Naive thymus-derived CD8-positive, alpha-beta T cell (primary cell): ENCODE measurements at regions not wholly inside any gene's neighbourhood (a gene's known extent, or its start where the extent isn't known, plus 50 kb on each side); places are given as distances from the start of the nearest gene placed in this dataset.
"Not testable (repeated sequence)": the region's sequence is repeated elsewhere in the genome, so short reads cannot be mapped to it uniquely, and the experiment has no call there.

ENCODE experiments used
- ATAC-seq, 2 donors: fragments of 150-1000 bp; cut with Tn5 transposase in 1 of 2; sonication (Bioruptor Pico), chemical (Tn5 transposase) in 1 of 2; 1 replicate in 1 of 2; 2 replicates in 1 of 2; pipeline ENCODE4 v1.10.0; 2021; ENCODE audit warnings: mild to moderate bottlenecking in 2 of 2, moderate library complexity in 2 of 2
- POLR2A ChIA-PET: fragments of 350-600 bp; sonication (Branson Sonifier 250); formaldehyde crosslinking; loops from one replicate; lab custom pipeline; 2021; ENCODE audit warnings: antibody characterized with exemption; lab: Charles Lee
- DNase-seq, 10 donors: peaks; one replicate each; pipeline versions ENCODE4 v3.0.0 to v3.0.0-alpha.2; 2020 to 2022
- H3K27ac Mint-ChIP-seq, 10 donors: one replicate each; pipeline ENCODE4 v1.8.0; 2020 to 2022; ENCODE audit warnings: mild to moderate bottlenecking in 10 of 10, mixed read lengths in 10 of 10, moderate library complexity in 4 of 10, inconsistent platforms in 1 of 10
- H3K27me3 Mint-ChIP-seq, 5 donors: one replicate each; pipeline ENCODE4 v1.8.0; 2021 to 2022; ENCODE audit warnings: mixed read lengths in 5 of 5
- H3K36me3 Mint-ChIP-seq, 3 donors: one replicate each; pipeline ENCODE4 v1.8.0; 2020 to 2022; ENCODE audit warnings: mixed read lengths in 3 of 3, mild to moderate bottlenecking in 2 of 3, inconsistent platforms in 1 of 3
- H3K4me1 Mint-ChIP-seq, 4 donors: one replicate each; pipeline ENCODE4 v1.8.0; 2021 to 2022; ENCODE audit warnings: mixed read lengths in 4 of 4
- H3K4me3 Mint-ChIP-seq, 10 donors: one replicate each; pipeline ENCODE4 v1.8.0; 2020 to 2022; ENCODE audit warnings: mild to moderate bottlenecking in 10 of 10, mixed read lengths in 10 of 10, moderate library complexity in 6 of 10, inconsistent platforms in 1 of 10
- H3K9me3 Mint-ChIP-seq, 9 donors: one replicate each; pipeline ENCODE4 v1.8.0; 2020 to 2022; ENCODE audit warnings: mixed read lengths in 9 of 9, mild to moderate bottlenecking in 3 of 9, inconsistent platforms in 1 of 9, moderate library complexity in 1 of 9

DNA sequence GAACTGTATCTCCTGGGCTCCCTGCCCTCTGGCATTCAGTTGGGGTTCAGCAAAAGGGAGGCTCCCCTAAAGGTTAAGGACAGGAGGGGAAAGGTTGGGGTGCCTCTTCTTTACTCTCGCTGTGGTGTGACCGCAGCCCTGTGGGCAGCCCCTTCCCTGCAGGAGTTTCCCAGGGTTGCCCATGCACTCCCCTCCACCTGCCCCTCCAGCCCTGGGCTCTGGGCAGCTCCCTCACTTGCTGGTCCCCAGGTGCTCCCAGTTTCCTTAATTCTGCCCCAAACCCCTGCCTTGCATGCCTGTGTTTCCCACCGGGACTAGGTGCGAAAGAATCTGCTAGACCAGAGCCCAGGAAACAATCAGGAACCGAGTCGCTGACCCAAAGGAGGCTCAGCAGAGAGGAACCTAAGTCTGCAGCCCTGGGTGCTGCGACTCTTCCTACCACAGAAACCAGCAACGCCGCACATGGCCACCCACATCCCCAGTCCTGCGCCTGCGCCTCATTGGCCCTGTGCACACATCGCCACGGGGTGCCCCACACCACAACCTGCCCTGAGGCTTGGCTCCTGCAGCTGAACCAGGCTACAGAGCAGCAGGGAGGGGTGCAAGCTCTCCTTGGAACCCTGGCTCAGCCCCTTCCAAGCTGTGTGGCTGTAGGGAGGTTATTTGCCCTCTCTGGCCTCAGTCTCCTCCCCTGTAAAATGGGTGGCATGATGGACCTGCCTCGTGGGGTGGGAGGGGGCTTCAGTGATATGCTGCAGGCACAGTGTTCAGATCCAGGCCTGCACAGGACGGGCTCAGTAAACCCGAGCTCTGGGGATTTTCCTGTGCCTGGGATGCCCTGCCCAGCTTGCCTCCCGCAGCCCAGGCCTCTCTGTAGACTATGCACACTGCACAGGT lies 487.6 kb downstream of the PREX1 start:
- Mint-ChIP-seq H3K27ac (peak overlapping the region in 1 of 10 donors; percentile 43), H3K4me3 (no peak overlapping the region), H3K4me1 (peaks cover 0 to 2% (median 0%) of the 10 kb centered on the region in 4 donors), H3K9me3 (peaks cover 0 to 9% (median 0%) of the 10 kb centered on the region in 9 donors), H3K36me3 (no peaks in the 10 kb centered on the region), H3K27me3 (peaks cover 11 to 47% (median 18%) of the 10 kb centered on the region in 5 donors)
- ATAC-seq (no peak), DNase-seq (no peak)
- POLR2A ChIA-PET: no interaction called here

DNA sequence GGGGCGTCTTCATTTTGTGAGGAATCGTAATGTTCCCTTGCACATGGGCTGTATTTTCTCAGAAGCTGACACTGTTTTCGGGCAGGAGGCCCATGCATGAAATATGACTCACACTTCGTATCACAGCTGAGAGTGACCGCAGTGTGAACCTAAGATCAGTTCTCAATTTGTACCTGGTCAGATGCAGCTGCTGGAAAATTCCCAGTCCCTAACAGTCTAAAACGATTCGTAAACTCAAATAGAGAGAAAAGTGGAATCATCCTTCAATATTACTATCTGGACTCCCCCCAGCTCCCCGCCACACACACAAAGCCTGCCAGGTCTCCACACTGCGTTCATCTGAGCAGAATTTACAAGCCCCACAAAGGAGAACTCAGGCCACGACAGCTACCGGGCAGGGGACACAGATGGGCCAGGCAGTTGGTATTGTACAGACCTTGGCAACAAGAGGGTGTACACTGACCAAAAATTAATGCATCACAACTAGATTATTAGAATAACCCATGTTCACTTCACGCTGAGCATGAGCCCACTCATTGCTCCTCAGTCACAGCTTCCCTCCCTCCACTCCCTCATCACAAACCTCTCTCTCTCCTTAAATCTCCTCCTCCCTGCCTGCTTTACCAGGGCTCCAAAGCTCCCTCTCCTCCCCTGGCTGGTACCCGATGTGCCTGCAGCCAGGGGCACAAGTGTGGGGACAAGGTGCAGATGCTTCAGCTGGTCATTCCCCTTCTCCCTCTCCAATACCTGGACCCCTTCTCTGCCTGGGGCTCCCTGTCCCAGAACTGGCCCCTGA lies 488.4 kb downstream of the PREX1 start:
- Mint-ChIP-seq H3K36me3 (no peaks in the 10 kb centered on the region), H3K27ac (peak overlapping the region in 1 of 10 donors; percentile 43), H3K4me1 (peaks cover 0 to 2% (median 0%) of the 10 kb centered on the region in 4 donors), H3K4me3 (no peak overlapping the region), H3K27me3 (peaks cover 10 to 47% (median 18%) of the 10 kb centered on the region in 5 donors), H3K9me3 (peaks cover 0 to 9% (median 0%) of the 10 kb centered on the region in 9 donors)
- DNase-seq: no peak
- POLR2A ChIA-PET: no interaction called here
- ATAC-seq: no peak

DNA sequence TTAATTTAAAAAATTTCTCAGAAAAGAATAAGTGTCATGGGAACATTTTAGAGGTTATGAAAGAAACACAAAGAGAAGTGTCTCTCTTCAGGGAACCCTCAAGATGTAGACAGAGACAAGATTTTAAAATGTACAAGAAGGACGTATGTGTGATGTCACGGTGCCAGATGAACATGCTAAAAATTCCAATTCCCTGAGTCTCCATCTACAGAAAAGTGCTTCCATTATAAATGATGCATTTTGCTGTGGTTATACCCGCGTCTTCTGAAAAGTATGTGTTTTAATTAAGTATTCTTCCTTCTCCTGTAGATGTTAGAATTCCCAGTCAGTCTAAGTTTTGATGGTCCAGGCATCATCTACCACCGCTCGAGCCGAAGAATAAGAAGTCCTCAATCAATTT lies 489.1 kb downstream of the PREX1 start:
- H3K4me1 Mint-ChIP-seq: peaks cover 0 to 2% (median 0%) of the 10 kb centered on the region in 4 donors
- peaks cover 10 to 43% (median 19%) of the 10 kb centered on the region in 5 donors for H3K27me3 Mint-ChIP-seq
- no peak for DNase-seq
- H3K27ac Mint-ChIP-seq: no peak overlapping the region
- peaks cover 0 to 9% (median 0%) of the 10 kb centered on the region in 9 donors for H3K9me3 Mint-ChIP-seq
- H3K36me3 Mint-ChIP-seq: no peaks in the 10 kb centered on the region
- POLR2A ChIA-PET: no interaction called here
- H3K4me3 Mint-ChIP-seq: no peak overlapping the region
- ATAC-seq: no peak

DNA sequence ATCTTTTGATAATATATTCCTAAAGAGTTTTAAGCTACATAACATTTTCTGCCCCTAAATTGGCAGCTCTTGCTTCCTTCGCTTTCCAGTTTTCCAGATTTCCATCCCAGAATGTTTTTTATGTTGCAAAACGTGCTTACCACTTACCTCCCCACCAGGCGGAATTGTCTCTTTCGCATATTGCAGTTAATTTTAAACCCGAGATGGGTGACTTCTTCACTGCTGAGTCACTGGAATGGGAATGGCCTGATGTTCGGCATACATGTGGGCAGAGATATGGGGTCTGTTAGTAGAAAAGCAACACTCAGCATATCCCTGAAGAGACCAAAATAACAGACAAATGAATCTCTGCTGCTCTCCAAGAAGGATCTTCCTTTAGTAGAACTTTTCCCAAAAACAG lies 491.2 kb downstream of the PREX1 start:
- peaks cover 0 to 2% (median 0%) of the 10 kb centered on the region in 4 donors for H3K4me1 Mint-ChIP-seq
- no peaks in the 10 kb centered on the region for H3K36me3 Mint-ChIP-seq
- DNase-seq (no peak), ATAC-seq (no peak)
- POLR2A ChIA-PET: no interaction called here
- H3K9me3 Mint-ChIP-seq: peaks cover 0 to 9% (median 0%) of the 10 kb centered on the region in 9 donors
- no peak overlapping the region for H3K4me3 Mint-ChIP-seq
- no peak overlapping the region for H3K27ac Mint-ChIP-seq
- peaks cover 15 to 22% (median 18%) of the 10 kb centered on the region in 5 donors for H3K27me3 Mint-ChIP-seq

DNA sequence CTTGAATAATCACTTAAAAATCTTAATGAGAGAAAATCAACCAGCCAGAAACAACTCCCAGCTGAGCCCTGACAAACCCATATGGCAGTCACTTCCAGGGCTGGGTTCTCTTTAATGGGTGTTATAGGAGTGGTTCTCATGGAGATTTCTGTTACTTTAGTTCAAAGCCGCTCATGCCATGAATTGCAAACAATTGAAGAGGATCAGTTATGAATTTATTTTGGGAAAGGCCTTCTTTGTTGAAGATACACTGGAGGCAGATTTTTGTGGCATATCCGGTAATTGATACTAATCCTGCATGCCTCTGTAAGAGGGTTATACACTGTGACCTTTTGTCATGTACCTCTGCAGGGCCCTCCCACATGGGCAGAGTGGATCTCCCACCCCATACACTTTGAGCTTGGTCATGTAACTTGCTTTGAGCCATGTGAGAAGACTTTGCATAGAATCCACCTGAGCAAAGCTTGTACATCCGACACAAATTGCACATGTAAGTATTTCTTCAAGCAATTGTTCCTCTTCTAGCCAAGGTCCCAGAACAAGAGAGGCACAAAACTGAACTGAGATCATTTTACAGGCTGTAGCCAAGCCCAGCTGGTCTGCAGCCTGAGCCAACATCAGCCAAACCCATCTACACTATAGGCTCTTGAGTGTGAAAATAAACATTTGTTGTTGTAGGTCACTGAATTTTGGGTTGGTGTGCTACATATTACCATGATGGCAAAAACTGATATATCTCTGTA lies 492.3 kb downstream of the PREX1 start:
- no peaks in the 10 kb centered on the region for H3K4me1 Mint-ChIP-seq
- H3K27ac Mint-ChIP-seq: no peak overlapping the region
- H3K27me3 Mint-ChIP-seq: peaks cover 11 to 17% (median 14%) of the 10 kb centered on the region in 5 donors
- ATAC-seq: no peak
- H3K4me3 Mint-ChIP-seq: no peak overlapping the region
- POLR2A ChIA-PET: no interaction called here
- no peaks in the 10 kb centered on the region for H3K36me3 Mint-ChIP-seq
- peaks cover 0 to 9% (median 0%) of the 10 kb centered on the region in 9 donors for H3K9me3 Mint-ChIP-seq
- DNase-seq: no peak

DNA sequence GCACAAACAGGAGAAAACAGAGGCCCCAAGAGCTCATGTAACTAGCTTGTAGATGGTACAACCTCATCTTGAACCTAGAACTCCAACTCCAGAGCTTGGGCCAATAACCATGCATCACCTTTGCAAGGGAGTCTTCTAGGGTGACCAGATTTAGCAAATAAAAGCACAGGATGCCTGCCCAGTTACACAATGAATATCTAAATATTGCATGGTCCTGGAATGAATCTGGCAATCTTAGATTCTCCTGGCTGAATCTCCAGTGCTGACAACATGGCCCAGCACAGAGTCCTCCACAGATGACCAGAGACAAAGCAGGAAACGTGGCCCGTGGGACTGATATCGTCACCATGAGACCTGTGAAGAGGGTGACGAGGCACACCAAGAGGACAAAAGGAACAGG lies 494.1 kb downstream of the PREX1 start:
- no peak overlapping the region for H3K27ac Mint-ChIP-seq
- H3K27me3 Mint-ChIP-seq: peaks cover 8 to 14% (median 11%) of the 10 kb centered on the region in 5 donors
- DNase-seq (no peak), ATAC-seq (no peak)
- POLR2A ChIA-PET: no interaction called here
- no peaks in the 10 kb centered on the region for H3K4me1 Mint-ChIP-seq
- no peaks in the 10 kb centered on the region for H3K36me3 Mint-ChIP-seq
- peaks cover 0 to 9% (median 0%) of the 10 kb centered on the region in 9 donors for H3K9me3 Mint-ChIP-seq
- no peak overlapping the region for H3K4me3 Mint-ChIP-seq

DNA sequence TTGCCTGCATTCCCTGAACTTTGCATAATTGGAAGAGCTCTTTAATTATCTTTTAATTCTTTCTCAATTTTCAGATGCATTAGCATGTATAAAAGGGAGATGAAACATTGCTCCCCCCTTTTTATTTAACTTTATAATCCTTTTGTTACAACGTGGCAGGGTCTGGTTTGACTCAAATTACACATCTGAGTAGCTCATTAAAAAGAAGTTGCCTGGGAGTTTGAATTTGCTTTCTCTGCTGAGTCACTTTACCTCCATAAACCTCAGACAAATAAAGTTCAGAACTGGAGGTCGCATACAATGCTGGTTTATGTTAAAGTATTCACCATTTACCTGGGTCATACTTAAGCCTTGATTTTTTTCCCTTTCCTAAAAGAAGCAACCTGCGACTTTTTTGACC lies 495.2 kb downstream of the PREX1 start:
- POLR2A ChIA-PET: no interaction called here
- ATAC-seq (no peak), DNase-seq (no peak)
- Mint-ChIP-seq H3K27me3 (peaks cover 13 to 16% (median 14%) of the 10 kb centered on the region in 5 donors), H3K9me3 (peaks cover 0 to 5% (median 0%) of the 10 kb centered on the region in 9 donors), H3K27ac (no peak overlapping the region), H3K4me1 (no peaks in the 10 kb centered on the region), H3K36me3 (no peaks in the 10 kb centered on the region), H3K4me3 (no peak overlapping the region)

DNA sequence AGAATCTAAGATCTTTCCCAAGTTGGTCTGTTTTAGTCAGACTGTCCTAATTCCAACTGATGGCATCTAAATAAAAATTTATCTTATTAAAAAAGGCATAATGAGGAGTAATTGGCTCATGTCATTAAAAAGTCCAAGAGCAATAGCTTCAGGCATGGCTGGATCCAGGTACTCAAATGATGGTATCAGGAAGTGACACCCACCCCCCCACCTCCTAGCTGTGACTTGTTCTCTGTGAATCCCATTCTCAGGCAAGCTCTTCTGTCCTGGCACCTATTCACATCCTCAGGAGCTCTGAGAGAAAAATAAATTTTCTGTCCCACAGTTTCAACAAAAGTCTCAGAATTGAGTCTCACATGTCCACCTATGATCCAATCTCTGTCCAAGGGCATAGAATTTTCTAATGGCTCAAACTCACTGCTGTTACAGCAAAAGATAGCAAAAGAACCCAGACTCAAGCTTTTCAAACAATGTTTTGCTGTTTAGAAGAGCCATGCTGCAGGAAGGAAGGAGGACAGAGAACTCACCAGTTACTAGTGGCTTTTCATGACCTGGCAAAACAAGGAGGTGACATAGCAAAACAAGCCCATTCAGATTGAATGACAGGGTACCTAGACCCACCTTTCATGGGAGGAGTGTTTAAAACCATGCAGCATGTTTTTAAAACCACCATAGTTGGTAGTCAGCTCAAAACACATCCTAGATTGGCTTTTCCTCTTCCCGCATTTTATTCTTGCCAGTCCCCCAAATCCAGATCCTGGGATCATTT lies 496.1 kb downstream of the PREX1 start:
- Mint-ChIP-seq H3K36me3 (no peaks in the 10 kb centered on the region), H3K27ac (no peak overlapping the region), H3K9me3 (no peaks in the 10 kb centered on the region), H3K4me1 (no peaks in the 10 kb centered on the region), H3K4me3 (no peak overlapping the region), H3K27me3 (peaks cover 10 to 16% (median 10%) of the 10 kb centered on the region in 5 donors)
- POLR2A ChIA-PET: no interaction called here
- DNase-seq: no peak
- no peak for ATAC-seq

DNA sequence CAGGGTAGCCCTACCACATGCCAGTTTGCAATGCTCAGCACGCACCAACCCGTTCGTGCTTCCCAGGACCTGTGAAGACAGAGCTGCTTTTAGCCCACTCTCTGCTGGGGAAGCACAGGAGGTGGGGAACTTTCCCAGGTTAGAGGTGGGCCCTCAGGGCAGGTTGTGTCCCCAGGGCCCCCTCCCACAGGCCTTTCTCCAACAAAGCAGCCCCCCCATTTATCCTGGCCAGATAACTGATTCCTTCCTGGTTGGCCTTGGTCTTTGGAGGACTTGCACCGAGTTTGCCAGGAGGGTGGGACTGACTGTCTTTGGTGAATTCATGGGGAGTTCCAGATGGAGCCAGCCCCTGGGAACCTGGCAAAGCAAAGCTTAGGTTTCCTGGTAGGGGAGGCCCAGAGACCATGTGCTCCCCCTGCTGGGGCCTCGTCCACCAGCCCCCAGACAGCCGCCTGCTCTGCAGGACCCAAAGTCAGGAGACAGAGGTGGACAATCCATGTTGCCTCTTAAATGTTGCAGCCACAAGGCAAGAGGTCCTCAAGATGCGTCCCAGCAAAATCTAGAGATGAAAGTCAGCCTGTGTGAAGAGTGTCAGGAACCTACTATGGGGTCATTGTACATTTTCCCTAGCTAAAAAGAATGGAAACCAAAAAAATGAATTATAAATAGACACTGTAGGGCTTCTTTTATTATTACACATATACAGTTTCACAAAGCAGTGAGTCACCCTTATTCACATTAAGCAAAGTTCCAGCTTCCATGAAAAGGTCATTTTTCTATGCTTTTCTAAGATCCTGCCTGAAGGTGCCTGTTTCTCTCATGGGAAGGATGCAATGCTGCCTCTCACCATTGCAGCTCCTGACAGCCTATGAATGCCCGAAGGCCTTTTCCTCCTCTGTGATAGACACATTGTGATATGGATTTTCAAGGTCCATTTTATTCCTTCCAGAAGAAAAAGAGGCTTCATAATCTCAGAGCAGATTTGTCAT lies 497.8 kb downstream of the PREX1 start:
- ATAC-seq (no peak), DNase-seq (no peak)
- H3K4me3 Mint-ChIP-seq: no peak overlapping the region
- no peak overlapping the region for H3K27ac Mint-ChIP-seq
- H3K9me3 Mint-ChIP-seq: no peaks in the 10 kb centered on the region
- no peaks in the 10 kb centered on the region for H3K36me3 Mint-ChIP-seq
- H3K27me3 Mint-ChIP-seq: peaks cover 10 to 22% (median 17%) of the 10 kb centered on the region in 5 donors
- no peaks in the 10 kb centered on the region for H3K4me1 Mint-ChIP-seq
- POLR2A ChIA-PET: no interaction called here

DNA sequence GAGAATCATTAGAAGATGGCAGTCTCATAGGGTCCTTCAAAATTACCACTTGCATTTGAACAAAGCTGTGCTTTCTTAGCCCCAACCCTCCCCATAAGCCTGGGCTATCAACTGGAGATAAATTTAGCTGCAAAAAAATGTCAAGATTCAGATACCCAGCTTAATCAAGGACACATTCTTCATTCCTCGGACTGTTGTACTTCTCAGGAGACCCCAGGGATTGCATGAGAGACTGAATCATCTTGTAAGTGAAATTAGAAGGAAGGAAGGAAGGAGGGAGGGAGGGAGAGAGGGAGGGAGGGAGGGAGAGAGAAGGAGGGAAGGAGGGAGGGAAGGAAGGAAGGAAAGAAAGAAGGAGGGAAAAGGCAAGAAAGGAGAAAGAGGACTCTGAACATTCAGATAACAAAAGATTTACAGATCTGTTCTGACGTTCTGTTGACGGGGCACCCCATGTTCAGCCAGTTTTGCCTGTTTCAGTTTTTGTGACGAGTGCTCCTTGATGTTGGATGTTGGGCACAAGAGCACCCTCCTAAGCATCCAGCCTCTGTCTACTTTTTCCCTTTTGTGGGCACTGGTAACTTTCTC lies 498.7 kb downstream of the PREX1 start:
- ATAC-seq (no peak), DNase-seq (no peak)
- Mint-ChIP-seq H3K4me1 (no peaks in the 10 kb centered on the region), H3K27ac (no peak overlapping the region), H3K36me3 (no peaks in the 10 kb centered on the region), H3K4me3 (no peak overlapping the region), H3K27me3 (peaks cover 10 to 29% (median 18%) of the 10 kb centered on the region in 5 donors), H3K9me3 (no peaks in the 10 kb centered on the region)
- POLR2A ChIA-PET: no interaction called here

DNA sequence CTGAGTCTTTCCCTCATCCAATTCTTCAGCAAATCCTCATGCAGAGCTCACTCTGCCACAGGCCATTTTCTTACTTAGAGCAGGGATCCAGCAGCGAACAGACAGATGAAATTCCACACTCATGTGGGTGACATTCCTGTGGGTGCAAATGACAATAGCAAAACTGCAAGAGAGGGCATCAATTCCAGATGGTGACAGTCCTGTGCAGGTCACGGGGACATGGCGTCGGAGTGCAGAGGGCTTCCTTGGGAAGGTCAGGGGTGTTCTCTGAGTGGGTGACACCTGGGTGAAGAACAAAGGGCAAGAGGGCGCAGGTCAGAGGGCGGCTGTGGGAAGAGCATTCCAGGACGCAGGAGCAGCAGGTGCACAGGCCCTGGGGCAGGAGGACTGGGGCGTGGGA lies 500.0 kb downstream of the PREX1 start:
- DNase-seq, POLR2A ChIA-PET, H3K36me3 Mint-ChIP-seq, ATAC-seq, H3K9me3 Mint-ChIP-seq, H3K4me3 Mint-ChIP-seq, H3K27ac Mint-ChIP-seq, H3K4me1 Mint-ChIP-seq: not testable (repeated sequence)
- peaks cover 3 to 29% (median 14%) of the 10 kb centered on the region in 5 donors for H3K27me3 Mint-ChIP-seq
